HuH-7.5 (cell line): ENCODE measurements at regions not wholly inside any gene's neighbourhood (a gene's known extent, or its start where the extent isn't known, plus 50 kb on each side); places are given as distances from the start of the nearest gene placed in this dataset.
"Not testable (repeated sequence)": the region's sequence is repeated elsewhere in the genome, so short reads cannot be mapped to it uniquely, and the experiment has no call there.

Source experiments
- DNase-seq: peaks from one replicate; pipeline ENCODE4 v3.0.0; 2011; ENCODE audit warnings: low spot score

DNA sequence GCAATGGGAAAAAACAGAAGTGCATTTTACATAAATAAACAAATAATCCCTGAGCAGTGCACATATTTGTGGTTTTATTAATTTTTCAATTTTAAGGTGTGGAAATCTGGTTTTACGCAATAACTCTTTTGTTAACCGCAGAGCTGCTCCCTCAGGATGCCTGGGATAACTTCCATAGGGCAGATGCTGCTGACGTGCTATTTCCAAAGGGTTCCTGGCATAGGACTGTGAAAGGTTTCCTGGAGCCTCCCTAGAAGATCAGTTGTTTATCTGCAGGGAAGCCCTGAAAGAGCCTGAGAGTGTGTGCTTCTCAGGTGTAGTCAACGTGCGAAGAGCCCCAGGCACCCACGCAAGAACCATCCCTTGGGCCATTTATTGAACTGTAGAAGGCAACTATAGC, 443.5 kb downstream of the PLK2 start:
- no peak for DNase-seq

DNA sequence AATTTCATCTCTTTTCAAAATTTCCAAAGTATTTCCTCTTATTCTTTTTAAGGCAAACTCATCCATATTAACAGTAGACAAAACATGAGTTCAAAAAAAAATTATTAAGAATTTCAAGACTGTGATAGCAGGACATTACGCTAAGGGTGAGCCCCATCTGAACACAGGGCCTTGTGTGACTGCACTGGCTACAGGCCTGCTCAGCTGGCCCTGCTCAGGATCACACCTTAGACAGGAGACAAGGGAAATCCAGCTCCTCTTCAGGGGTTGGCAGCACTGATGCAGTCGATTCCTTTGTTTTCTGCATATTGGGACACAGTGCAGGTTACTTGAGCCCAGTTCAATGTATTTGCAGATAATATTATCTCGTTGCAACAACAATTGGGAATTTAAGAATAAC, 444.7 kb downstream of the PLK2 start:
- DNase-seq = no peak

DNA sequence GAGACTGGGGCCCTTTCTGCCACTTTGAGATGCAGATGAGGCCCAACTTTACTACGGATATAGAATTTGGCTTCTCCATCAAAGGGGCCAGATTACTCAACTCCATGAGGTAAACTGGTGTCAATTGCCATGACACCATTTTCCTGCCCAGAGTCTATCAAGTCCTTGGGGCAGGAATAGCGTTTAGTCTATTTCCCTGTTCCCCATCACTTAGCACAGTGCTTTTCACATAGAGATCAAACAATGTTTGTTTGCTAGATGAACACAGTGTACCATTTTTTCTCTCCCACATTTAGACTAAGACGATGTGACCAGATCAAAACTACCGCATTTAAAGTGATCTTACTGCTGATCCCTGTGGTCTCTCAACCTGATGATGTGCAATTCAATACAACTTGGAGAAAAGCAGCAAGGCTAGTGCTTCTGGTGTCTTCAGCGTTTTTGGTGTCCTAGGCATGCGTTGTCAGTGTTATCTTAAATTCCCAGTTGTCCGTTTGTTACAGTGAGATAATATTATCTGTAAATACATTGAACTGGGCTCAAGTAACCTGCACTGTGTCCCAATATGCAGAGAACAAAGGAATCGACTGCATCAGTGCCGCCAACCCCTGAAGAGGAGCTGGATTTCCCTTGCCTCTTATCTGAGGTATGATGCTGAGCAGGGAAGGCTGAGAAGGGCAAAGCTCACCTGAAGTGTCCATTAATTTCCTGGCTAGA, 446.2 kb downstream of the PLK2 start:
- DNase-seq = no peak

DNA sequence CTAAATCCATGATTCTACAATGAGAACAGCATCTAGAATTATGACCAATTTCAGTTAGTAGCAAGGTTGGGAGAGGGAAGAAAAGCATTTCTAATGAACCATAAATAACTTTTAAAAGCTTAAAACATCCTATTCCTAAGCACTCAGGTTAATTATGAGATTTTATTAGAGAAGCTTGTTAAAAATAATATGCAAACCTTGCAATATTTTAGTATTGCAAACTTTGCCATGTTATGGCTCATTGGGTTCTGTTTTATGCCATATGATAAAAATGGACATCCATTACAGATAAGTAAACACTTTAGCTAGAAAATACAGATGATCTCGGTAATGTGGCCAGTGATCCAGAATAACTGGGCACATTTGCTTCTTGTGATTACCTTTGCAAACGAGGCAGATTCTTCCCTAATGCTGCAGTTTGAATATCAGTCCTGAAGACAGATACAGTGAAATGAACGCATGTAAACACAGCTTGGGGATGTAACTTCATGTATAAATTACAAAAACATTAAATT, 447.0 kb downstream of the PLK2 start:
- DNase-seq = no peak

DNA sequence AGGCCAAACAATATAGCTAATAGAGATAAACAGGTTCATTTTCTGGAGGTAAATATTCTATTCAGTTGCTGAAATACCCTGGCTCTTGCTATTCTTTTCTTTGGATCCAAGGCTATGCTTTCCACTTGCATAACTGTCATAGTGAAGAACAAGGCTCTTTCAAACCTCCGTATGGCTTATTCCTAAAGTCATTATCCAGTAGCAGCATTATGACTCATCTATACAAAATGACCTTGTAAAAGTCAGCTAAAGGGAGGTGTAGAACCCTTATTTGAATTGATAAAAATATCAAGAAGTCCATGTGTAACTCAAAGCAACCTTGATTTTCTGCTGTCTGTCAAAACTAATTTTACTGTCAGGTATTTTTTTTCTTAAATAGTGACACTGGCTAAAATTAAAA, 447.8 kb downstream of the PLK2 start:
- DNase-seq = no peak

DNA sequence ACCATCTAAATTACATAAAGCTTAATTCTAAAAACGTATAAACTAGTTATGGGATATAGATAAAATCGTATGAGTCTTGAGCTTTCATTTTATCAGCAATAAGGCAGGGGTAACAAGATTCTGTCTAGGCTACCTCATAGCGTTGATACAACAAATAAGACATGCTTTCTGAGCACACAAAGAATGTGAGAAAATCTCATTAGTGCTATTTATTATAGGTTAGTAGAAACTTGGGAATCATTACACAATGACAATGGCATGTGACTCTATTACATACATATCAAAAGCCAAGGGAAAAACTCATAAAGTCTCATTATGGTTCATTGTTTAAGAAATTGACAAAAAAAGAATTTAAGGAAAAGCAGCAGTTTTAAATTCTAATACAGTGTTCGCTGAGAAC, 448.6 kb downstream of the PLK2 start:
- no peak for DNase-seq

DNA sequence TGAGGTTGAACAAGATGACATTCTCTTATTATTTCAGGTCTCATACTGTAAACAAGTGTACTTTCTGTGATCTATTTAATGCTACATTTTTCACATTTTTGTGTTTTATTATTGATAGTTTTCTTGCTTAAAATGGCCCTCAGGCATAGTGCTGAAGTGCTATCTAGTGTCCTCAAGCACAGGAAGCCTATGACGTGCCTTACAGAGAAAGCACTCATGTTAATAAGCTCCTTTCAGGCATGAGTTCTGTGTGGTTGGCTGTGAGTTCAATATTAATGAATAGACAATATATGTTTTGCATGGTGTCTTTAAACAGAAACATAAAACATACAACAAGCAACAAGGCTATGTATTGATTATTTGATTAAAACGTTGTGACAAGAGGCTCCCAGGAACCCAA, 450.1 kb downstream of the PLK2 start:
- no peak for DNase-seq

- DNase-seq = no peak
Observed at GRCh38 chr5:58002323-58002722, 457.6 kb downstream of the PLK2 start.

DNA sequence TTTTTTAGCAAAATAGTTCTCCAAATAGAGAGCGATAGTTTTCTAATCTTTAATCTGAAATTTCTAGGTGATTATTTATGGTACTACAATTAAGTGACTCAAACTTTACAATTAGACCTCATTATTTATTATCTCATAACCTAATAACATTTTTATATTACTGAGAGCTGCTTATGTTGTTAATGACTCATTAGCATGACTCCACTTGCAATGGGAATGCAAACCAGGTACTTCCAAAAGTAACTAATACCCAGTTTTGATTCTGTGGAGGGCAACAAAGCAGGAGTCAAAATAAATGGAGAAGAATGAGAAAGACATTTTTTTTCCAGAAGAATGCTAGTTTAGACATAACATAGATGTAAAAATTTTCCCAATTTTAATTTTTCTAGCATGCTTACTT, 466.0 kb downstream of the PLK2 start:
- DNase-seq = no peak

- DNase-seq = no peak
Observed at GRCh38 chr5:57989378-57989777, 470.5 kb downstream of the PLK2 start.

DNA sequence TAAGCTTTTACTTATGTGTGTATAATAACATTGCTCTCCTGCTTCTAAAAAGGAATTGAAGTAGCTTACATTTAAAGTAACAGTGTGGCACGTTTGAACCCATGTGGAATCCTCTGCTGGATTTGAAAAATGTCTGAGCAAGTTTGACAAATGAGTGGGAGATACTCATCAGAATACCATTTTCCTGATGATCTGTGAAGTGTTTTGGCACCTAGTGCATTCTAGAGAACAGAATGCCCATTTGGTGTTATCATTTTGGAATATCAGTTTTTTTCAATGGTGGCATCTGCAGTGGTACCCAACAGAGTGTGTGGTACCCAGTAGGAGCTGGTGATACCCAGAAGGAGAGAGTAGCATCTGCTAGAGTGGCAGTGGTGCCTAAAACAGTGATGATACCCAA, 471.1 kb downstream of the PLK2 start:
- DNase-seq = no peak

- DNase-seq = no peak
Observed at GRCh38 chr5:57987552-57987951, 472.3 kb downstream of the PLK2 start.

GRCh38 chr5:57986761-57987341, 473.0 kb downstream of the PLK2 start:
- no peak for DNase-seq

DNA sequence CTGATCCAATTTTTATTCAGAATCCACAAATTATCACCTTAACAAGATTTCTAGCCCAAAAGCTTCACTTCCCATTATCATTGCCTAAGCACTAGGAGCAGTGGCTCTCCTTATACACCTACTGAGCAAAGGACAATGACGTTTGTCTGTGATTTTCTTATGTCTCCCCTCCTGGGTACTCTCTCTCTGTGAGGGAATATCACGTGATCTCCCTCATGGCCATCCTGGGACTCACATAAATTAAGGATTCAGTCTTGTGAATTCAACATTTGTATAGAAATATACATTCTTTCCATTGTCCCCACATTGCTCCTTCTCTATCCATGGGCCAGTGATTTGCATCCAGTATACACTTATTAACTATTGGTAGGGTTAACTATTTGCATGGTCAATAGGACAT, 476.5 kb downstream of the PLK2 start:
- no peak for DNase-seq

GRCh38 chr5:57979671-57980070, 480.2 kb downstream of the PLK2 start:
- DNase-seq = no peak

DNA sequence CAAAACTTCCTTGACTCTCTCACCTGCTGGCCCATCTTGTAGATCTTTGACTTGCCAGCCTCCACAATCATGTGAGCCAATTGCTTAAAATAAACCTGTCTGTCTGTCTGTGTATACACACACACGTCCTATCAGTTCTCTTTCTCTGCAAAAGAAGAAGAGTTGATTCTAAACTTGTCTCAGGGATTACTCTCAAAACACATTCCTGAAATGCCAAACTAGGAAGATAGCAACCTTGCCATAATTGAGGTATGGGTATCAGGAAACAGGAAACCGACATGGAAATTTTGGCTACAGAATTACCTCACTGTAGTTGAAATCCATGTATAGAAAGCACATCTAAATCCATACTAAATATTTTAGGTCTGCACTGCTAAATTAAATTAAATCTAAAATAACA, 483.4 kb downstream of the PLK2 start:
- no peak for DNase-seq

DNA sequence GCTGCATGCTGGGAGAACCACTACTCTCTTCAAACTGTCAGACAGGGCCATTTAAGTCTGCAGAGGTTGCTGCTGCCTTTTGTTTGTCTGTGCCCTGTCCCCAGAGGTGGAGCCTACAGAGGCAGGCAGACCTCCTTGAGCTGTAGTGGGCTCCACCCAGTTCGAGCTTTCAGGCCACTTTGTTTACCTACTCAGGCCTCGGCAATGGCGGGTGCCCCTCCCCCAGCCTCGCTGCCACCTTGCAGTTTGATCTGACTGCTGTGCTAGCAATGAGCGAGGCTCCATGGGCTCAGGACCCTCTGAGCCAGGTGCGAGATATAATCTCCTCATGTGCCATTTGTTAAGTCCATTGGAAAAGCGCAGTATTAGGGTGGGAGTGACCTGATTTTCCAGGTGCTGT, 487.8 kb downstream of the PLK2 start:
- not testable (repeated sequence) for DNase-seq

- DNase-seq = no peak
Observed at GRCh38 chr5:57960569-57960968, 478.0 kb upstream of the ACTBL2 start.

GRCh38 chr5:57956636-57957035, 474.0 kb upstream of the ACTBL2 start:
- no peak for DNase-seq

DNA sequence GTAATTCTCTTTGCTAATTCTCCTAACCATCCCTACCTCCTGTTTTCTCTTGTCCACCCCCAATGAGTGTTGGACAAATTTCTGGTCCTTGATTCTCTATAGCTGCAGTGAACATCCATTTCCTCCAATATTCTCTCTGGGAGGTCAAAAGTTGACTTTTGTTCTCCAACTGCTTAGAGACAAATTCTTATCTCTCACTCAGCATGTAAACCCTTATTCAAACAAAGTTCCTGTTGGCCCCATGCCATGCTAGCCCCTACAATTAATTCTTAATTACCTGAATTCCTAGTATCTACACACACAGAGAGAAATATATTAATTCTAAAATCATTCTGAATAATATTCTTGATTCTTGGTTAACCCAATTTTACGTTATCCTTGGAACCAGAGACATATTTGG, 472.9 kb upstream of the ACTBL2 start:
- no peak for DNase-seq

DNA sequence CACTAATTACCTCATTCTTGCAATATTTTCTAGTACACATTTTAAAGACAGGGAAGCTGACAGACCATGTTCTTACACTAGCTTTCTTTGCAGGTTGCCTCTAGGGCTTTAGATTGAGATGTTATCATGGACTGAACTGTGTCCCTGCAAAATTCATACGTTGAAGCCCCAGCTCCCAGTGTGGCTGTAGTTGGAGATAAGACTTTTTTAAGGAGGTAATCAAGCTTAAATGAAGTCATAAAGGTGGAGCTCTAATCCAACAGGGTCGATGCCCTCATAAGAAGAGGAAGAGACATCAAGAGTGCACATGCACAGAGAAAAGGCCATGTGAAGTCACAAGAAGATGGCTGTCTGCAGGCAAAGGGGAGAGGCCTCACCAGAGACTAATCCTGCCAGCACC, 471.2 kb upstream of the ACTBL2 start:
- DNase-seq = no peak

- DNase-seq = no peak
Observed at GRCh38 chr5:57950616-57951228, 468.1 kb upstream of the ACTBL2 start.

DNA sequence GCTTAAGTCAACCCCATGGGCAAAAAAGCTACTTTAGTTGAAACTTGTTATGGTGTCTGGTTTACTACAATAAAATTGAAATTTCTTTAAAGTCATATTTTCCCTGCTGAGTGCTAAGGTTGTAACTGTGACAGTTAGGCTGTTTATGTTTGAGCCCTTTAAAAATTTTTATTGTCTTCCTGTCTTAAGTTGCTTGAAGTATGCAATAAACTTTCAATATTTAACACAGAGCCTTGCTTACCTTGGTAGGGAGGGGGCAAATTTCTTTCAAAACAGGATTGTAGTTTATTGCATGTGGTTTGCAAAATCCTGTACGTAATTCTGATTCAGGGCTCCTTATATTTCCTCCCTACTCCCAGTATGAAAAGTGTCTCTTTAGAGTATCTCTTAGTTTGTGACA, 465.5 kb upstream of the ACTBL2 start:
- DNase-seq = no peak

DNA sequence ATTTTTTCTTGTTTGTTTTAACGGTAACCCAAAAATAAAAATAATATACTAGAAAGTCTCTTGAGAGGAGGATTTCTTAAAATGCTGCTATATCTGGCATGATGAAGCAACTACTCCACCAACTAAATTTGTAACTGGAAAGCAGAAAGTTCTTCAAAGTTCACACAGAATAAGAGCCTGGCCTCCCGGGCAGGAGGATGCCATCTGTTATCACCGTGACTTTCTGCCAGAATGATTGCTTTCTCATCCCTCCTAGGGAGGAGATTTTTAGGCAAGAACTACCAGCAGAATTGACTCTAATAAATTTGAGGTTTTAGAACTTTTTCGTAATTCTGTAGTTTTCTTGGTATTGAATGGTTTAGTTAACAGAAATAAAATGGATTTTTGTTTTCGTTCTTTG, 464.6 kb upstream of the ACTBL2 start:
- DNase-seq = no peak
